SK-N-MC (cell line): ENCODE measurements at regions not wholly inside any gene's neighbourhood (a gene's known extent, or its start where the extent isn't known, plus 50 kb on each side); places are given as distances from the start of the nearest gene placed in this dataset.

ENCODE experiments used
- EZH2 ChIP-seq: fragments of 200-600 bp; sonication (generic); IDR thresholded peaks from one replicate; pipeline ENCODE4 v1.6.1; 2017; ENCODE audit warnings: antibody characterized with exemption
- FOXP2 ChIP-seq: optimal IDR thresholded peaks from 2 replicates; pipeline ENCODE3; 2011; ENCODE audit warnings: mild to moderate bottlenecking, moderate library complexity; ENCODE audit not compliant: insufficient read depth; ENCODE audit errors: extremely low read length, control extremely low read depth
- POLR2AphosphoS5 ChIP-seq: IDR thresholded peaks from 2 replicates; pipeline ENCODE4 v1.6.1; 2012; ENCODE audit warnings: mild to moderate bottlenecking, low read depth, low read length, borderline replicate concordance

DNA sequence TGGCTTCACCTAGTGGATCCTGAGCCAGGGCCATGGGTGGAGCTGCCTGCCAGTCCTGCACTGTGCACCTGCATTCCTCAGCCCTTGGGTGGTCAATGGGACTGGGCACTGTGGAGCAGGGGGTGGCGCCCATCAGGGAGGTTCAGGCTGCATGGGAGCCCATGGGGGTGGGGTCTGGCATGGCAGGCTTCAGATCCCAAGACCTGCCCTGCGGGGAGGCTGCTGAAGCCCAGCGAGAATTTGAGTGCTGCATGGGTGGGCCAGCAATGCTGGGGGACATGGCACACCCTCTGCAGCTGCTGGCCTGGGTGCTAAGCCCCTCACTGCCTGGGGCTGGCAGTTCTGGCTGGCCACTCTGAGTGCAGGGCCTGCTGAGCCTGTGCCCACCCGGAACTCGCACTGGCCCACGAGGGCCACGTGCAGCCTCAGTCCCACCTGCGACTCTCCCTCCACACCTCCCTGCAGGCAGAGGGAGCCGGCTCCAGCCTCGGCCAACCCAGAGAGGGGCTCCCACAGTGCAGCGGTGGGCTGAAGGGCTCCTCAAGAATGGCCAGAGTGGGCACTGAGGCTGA is 270.0 kb downstream of the CENPC start:
- TF ChIP-seq FOXP2 (no peak), EZH2 (no peak), POLR2AphosphoS5 (no peak)
